HG02588 (cell line): ENCODE measurements at regions not wholly inside any gene's neighbourhood (a gene's known extent, or its start where the extent isn't known, plus 50 kb on each side); places are given as distances from the start of the nearest gene placed in this dataset.
A peak's percentile ranks its signal among the peaks of the same experiment; 100 is the strongest.

Experiments
- ATAC-seq: cut with Tn5 transposase; IDR thresholded peaks from one replicate; pipeline ENCODE4 v1.9.1; 2021; ENCODE audit warnings: mild to moderate bottlenecking, moderate library complexity; ENCODE audit not compliant: unreplicated experiment

- no peak for ATAC-seq
Observed at GRCh38 chr2:104432991-104433390, 420.9 kb upstream of the POU3F3 start.

- no peak for ATAC-seq
Observed at GRCh38 chr2:104433657-104434056, 420.3 kb upstream of the POU3F3 start.

- peak; percentile 76 for ATAC-seq
Observed at GRCh38 chr2:104434318-104434792, 419.6 kb upstream of the POU3F3 start.

- no peak for ATAC-seq
Observed at GRCh38 chr2:104434966-104435365, 418.9 kb upstream of the POU3F3 start.

- no peak for ATAC-seq
Observed at GRCh38 chr2:104438481-104438880, 415.4 kb upstream of the POU3F3 start.

GRCh38 chr2:104443145-104443544, 410.8 kb upstream of the POU3F3 start:
- no peak for ATAC-seq

GRCh38 chr2:104444392-104444791, 409.5 kb upstream of the POU3F3 start:
- no peak for ATAC-seq

GRCh38 chr2:104444889-104445288, 409.0 kb upstream of the POU3F3 start:
- no peak for ATAC-seq

- no peak for ATAC-seq
Observed at GRCh38 chr2:104447831-104448434, 406.0 kb upstream of the POU3F3 start.

GRCh38 chr2:104448661-104449440, 405.1 kb upstream of the POU3F3 start:
- no peak for ATAC-seq

GRCh38 chr2:104452558-104452957, 401.4 kb upstream of the POU3F3 start:
- no peak for ATAC-seq

- no peak for ATAC-seq
Observed at GRCh38 chr2:104462731-104463130, 391.2 kb upstream of the POU3F3 start.

- ATAC-seq = no peak
Observed at GRCh38 chr2:104465981-104466380, 387.9 kb upstream of the POU3F3 start.

GRCh38 chr2:104468846-104469245, 385.1 kb upstream of the POU3F3 start:
- ATAC-seq = no peak

- ATAC-seq = no peak
Observed at GRCh38 chr2:104472076-104472475, 381.8 kb upstream of the POU3F3 start.

- no peak for ATAC-seq
Observed at GRCh38 chr2:104473546-104473945, 380.4 kb upstream of the POU3F3 start.

- no peak for ATAC-seq
Observed at GRCh38 chr2:104474716-104475115, 379.2 kb upstream of the POU3F3 start.

GRCh38 chr2:104476075-104476474, 377.8 kb upstream of the POU3F3 start:
- ATAC-seq = no peak

GRCh38 chr2:104476563-104476988, 377.3 kb upstream of the POU3F3 start:
- ATAC-seq = no peak

- no peak for ATAC-seq
Observed at GRCh38 chr2:104481341-104481740, 372.6 kb upstream of the POU3F3 start.

- ATAC-seq = no peak
Observed at GRCh38 chr2:104487366-104487765, 366.5 kb upstream of the POU3F3 start.

GRCh38 chr2:104493698-104494097, 360.2 kb upstream of the POU3F3 start:
- no peak for ATAC-seq
